Panc1 (cell line): ENCODE measurements at regions not wholly inside any gene's neighbourhood (a gene's known extent, or its start where the extent isn't known, plus 50 kb on each side); places are given as distances from the start of the nearest gene placed in this dataset.

Source experiments
- ATAC-seq: fragments of 200-7000 bp; cut with Tn5 transposase; 2 replicates; pipeline ENCODE4 v1.9.1; 2020; ENCODE audit warnings: mild to moderate bottlenecking, moderate library complexity
- BruUV-seq: library from RNA; stranded (reverse); fragments of 400-500 nt; replicated peaks from 2 replicates; lab custom pipeline; 2021; lab: Mats Ljungman, UMichigan
- CTCF ChIA-PET: fragments of 300-600 bp; sonication (Branson Sonifier 250); formaldehyde crosslinking; loops from one replicate; lab custom pipeline; 2022; ENCODE audit warnings: antibody characterized with exemption; lab: Charles Lee
- POLR2A ChIA-PET: fragments of 300-600 bp; sonication (Branson Sonifier 250); formaldehyde crosslinking; loops from one replicate; lab custom pipeline; 2022; ENCODE audit warnings: antibody characterized with exemption; lab: Charles Lee
- DNase-seq: peaks from one replicate; pipeline ENCODE4 v3.0.0-alpha.2; 2010; ENCODE audit warnings: low read depth, low spot score
- H3K27ac ChIP-seq: 2 replicates; pipeline ENCODE4 v1.5.1; 2011; ENCODE audit warnings: mild to moderate bottlenecking, low read length, inconsistent platforms
- H3K27me3 ChIP-seq: fragments of 200-500 bp; sonication (Bioruptor generic); 2 replicates; pipeline ENCODE4 v1.6.0; 2014; ENCODE audit warnings: low read length, inconsistent platforms; ENCODE audit not compliant: control insufficient read depth, insufficient read depth
- H3K36me3 ChIP-seq: fragments of 200-500 bp; sonication (Bioruptor generic); 2 replicates; pipeline ENCODE4 v1.5.1; 2014; ENCODE audit warnings: inconsistent platforms, mild to moderate bottlenecking, low read length, moderate library complexity; ENCODE audit not compliant: control insufficient read depth, insufficient read depth
- H3K4me1 ChIP-seq: 2 replicates; pipeline ENCODE4 v1.5.1; 2011; ENCODE audit warnings: inconsistent platforms, mild to moderate bottlenecking, low read length, moderate library complexity; ENCODE audit not compliant: control insufficient read depth, insufficient read depth
- H3K4me3 ChIP-seq, 2 experiments: 2 replicates each; pipeline ENCODE4 v1.5.1; 2011 to 2012; ENCODE audit warnings: low read depth in 2 of 2, low read length in 2 of 2, mild to moderate bottlenecking in 2 of 2, inconsistent platforms in 1 of 2, moderate library complexity in 1 of 2
- H3K9me3 ChIP-seq: fragments of 200-500 bp; sonication (Bioruptor generic); 2 replicates; pipeline ENCODE4 v1.5.1; 2014; ENCODE audit warnings: low read depth, mild to moderate bottlenecking, inconsistent platforms, low read length, moderate library complexity; ENCODE audit not compliant: control insufficient read depth, insufficient read depth
- CTCF ChIP-seq: fragments of 450-650 bp; IDR thresholded peaks from 2 replicates; pipeline ENCODE4 v1.5.1; 2017; ENCODE audit warnings: mild to moderate bottlenecking
- POLR2AphosphoS5 ChIP-seq: IDR thresholded peaks from 2 replicates; pipeline ENCODE4 v1.6.1; 2012; ENCODE audit warnings: mild to moderate bottlenecking, low read depth, low read length, moderate library complexity
- REST ChIP-seq, 2 experiments: IDR thresholded peaks; 2 replicates each; pipeline ENCODE4 v1.6.1; 2011 to 2012; ENCODE audit warnings: low read depth in 2 of 2, control low read depth in 1 of 2, low read length in 1 of 2, mild to moderate bottlenecking in 1 of 2, moderate library complexity in 1 of 2; ENCODE audit not compliant: insufficient read depth in 1 of 2
- SIN3A ChIP-seq: IDR thresholded peaks from 2 replicates; pipeline ENCODE4 v1.6.1; 2012; ENCODE audit warnings: low read depth, mild to moderate bottlenecking, low read length, moderate library complexity, borderline replicate concordance; ENCODE audit not compliant: insufficient read depth
- TCF7L2 ChIP-seq: IDR thresholded peaks from 2 replicates; pipeline ENCODE4 v1.6.1; 2011; ENCODE audit warnings: mild to moderate bottlenecking, low read depth, low read length, inconsistent platforms
- in situ Hi-C: cut with HindIII; loops from 2 replicates; pipeline ENCODE4 v1.10.0; 2016; ENCODE audit warnings: low sequenced_read_pairs, low pct_unique_long_range_greater_than_20kb
- intact Hi-C: fragments of 100-400 bp; cut with micrococcal nuclease; formaldehyde crosslinking; loops from one replicate; pipeline ENCODE4 v1.10.0; 2022; ENCODE audit not compliant: unreplicated experiment

DNA sequence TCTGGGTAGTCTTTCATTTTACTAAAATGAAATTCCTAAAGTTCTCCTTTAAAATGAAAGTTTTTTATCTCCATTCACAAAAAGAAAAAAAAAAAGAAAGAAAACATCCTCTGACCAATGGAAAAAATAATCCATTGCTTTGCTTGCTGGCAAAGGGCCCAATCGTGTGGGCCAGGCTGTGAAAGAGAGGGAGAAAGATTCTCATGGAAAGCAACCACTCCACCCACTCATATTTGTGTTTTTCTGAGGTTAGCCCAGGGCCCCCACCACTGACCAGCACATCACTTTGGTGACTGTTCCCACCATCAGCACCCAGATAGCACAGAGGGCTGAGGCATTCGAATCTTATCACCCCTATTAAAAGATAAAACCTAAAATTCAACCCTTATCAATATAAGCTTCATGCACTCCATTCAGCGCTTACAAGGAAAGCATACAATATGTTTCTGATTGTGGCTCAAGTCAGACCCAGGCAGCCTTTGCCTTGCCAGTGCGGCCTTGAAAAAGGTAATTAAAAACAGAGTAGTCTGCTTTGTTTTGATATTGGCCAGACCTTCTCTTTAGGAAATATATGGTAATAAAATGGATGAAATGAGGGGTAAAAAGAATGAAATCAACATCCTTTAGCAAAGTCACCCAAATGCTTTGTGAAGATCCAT is 192.8 kb downstream of the ETS1 start:
- no peaks in the 10 kb centered on the region for H3K27me3 ChIP-seq
- H3K27ac ChIP-seq, result no peak overlapping the region
- H3K36me3 ChIP-seq, result no peaks in the 10 kb centered on the region
- no peak for DNase-seq
- BruUV-seq, result no TSS peak
- intact Hi-C loops (no loop called here), in situ Hi-C loops (no loop called here)
- no peak overlapping the region for H3K4me3 ChIP-seq
- H3K9me3 ChIP-seq, result no peaks in the 10 kb centered on the region
- no peaks in the 10 kb centered on the region for H3K4me1 ChIP-seq
- no peak for ATAC-seq
- POLR2A ChIA-PET, result no interaction called here
- no peak for TF ChIP-seq CTCF
- TF ChIP-seq REST (IDR thresholded peaks at IDR 0.05; ENCODE audit: insufficient read depth in 1 of 2, low read depth in 2 of 2, low read length in 1 of 2), result no peak
- TF ChIP-seq SIN3A, result no peak
- TF ChIP-seq POLR2AphosphoS5, result no peak
- no peak for TF ChIP-seq TCF7L2
- CTCF ChIA-PET, result no interaction called here

- POLR2A ChIA-PET, result interaction anchor here (0.7 kb wide), 1 partner anchor 131 kb away, joined by 3 read pairs; no protein-coding TSS in a partner anchor
- Histone ChIP-seq H3K36me3 (no peaks in the 10 kb centered on the region), H3K27ac (no peak overlapping the region), H3K9me3 (no peaks in the 10 kb centered on the region), H3K27me3 (no peaks in the 10 kb centered on the region), H3K4me3 (no peak overlapping the region), H3K4me1 (no peaks in the 10 kb centered on the region)
- in situ Hi-C loops, result no loop called here
- intact Hi-C loops, result no loop called here
- BruUV-seq, result no TSS peak
- CTCF ChIA-PET, result no interaction called here
- DNase-seq (no peak), ATAC-seq (no peak)
- no peak for TF ChIP-seq CTCF
- TF ChIP-seq POLR2AphosphoS5, result no peak
- no peak for TF ChIP-seq TCF7L2
- no peak for TF ChIP-seq SIN3A
- TF ChIP-seq REST (IDR thresholded peaks at IDR 0.05; ENCODE audit: insufficient read depth in 1 of 2, low read depth in 2 of 2, low read length in 1 of 2), result no peak
Measured at GRCh38 chr11:128392259-128392658, 195.1 kb downstream of the ETS1 start.
